OCI-LY7 (cell line): ENCODE measurements at regions not wholly inside any gene's neighbourhood (a gene's known extent, or its start where the extent isn't known, plus 50 kb on each side); places are given as distances from the start of the nearest gene placed in this dataset.

ENCODE experiments used
- BruUV-seq: library from RNA; stranded (reverse); fragments of 400-500 nt; replicated peaks from 2 replicates; lab custom pipeline; 2021; lab: Mats Ljungman, UMichigan
- CTCF ChIA-PET: fragments of 300-600 bp; sonication (Branson Sonifier 250); formaldehyde crosslinking; loops from one replicate; lab custom pipeline; 2022; ENCODE audit warnings: antibody characterized with exemption; ENCODE audit not compliant: unreplicated experiment; lab: Charles Lee
- POLR2A ChIA-PET: fragments of 300-600 bp; sonication (Branson Sonifier 250); formaldehyde crosslinking; loops from one replicate; lab custom pipeline; 2022; ENCODE audit warnings: antibody characterized with exemption; lab: Charles Lee
- DNase-seq: peaks from one replicate; pipeline ENCODE4 v3.0.0-alpha.2; 2015; ENCODE audit warnings: low spot score
- H2AFZ ChIP-seq: fragments of 200-600 bp; sonication (generic), shearing (Covaris generic); 2 replicates; pipeline ENCODE4 v1.6.1; 2014; ENCODE audit warnings: mild to moderate bottlenecking, antibody characterized with exemption, low read length, moderate library complexity
- H3K27ac ChIP-seq: fragments of 200-600 bp; sonication (generic); 2 replicates; pipeline ENCODE4 v1.5.1; 2014; ENCODE audit warnings: mixed run types, low read depth, mild to moderate bottlenecking, moderate library complexity, low read length, inconsistent platforms; ENCODE audit not compliant: poor library complexity, severe bottlenecking
- H3K36me3 ChIP-seq: fragments of 200-600 bp; sonication (generic); 2 replicates; pipeline ENCODE4 v1.6.1; 2014; ENCODE audit warnings: mild to moderate bottlenecking, antibody characterized with exemption, low read length, moderate library complexity, mixed read lengths; ENCODE audit not compliant: insufficient read depth
- H3K4me1 ChIP-seq: fragments of 200-600 bp; sonication (generic); 2 replicates; pipeline ENCODE4 v1.5.1; 2014; ENCODE audit warnings: mild to moderate bottlenecking, low read length; ENCODE audit not compliant: insufficient read depth, poor library complexity, severe bottlenecking
- H3K4me2 ChIP-seq: fragments of 200-600 bp; sonication (generic); 2 replicates; pipeline ENCODE4 v1.6.1; 2014; ENCODE audit warnings: mild to moderate bottlenecking, low read length
- H3K4me3 ChIP-seq: fragments of 200-600 bp; sonication (generic); 2 replicates; pipeline ENCODE4 v1.5.1; 2014; ENCODE audit warnings: mild to moderate bottlenecking, low read depth, low read length; ENCODE audit not compliant: poor library complexity, severe bottlenecking
- H3K79me2 ChIP-seq: fragments of 200-600 bp; sonication (generic); 2 replicates; pipeline ENCODE4 v1.6.1; 2016; ENCODE audit warnings: low read depth, mild to moderate bottlenecking, low read length, moderate library complexity, mixed read lengths; ENCODE audit not compliant: insufficient read depth
- H3K9me2 ChIP-seq: fragments of 200-600 bp; sonication (generic); 2 replicates; pipeline ENCODE4 v1.6.1; 2016; ENCODE audit warnings: mild to moderate bottlenecking, low read length, mixed read lengths; ENCODE audit not compliant: insufficient read depth
- H3K9me3 ChIP-seq: fragments of 200-600 bp; sonication (generic); 2 replicates; pipeline ENCODE4 v1.6.1; 2014; ENCODE audit warnings: mild to moderate bottlenecking, mixed run types, low read length, mixed read lengths
- H4K20me1 ChIP-seq: fragments of 200-600 bp; sonication (generic); 2 replicates; pipeline ENCODE4 v1.6.1; 2014; ENCODE audit warnings: mild to moderate bottlenecking, antibody characterized with exemption, low read length, moderate library complexity, mixed read lengths; ENCODE audit not compliant: insufficient read depth
- CTCF ChIP-seq: fragments of 200-600 bp; sonication (generic); conservative IDR thresholded peaks from 2 replicates; pipeline ENCODE4 v1.5.1; 2014; ENCODE audit warnings: mild to moderate bottlenecking, antibody characterized with exemption, low read length, moderate library complexity, mixed read lengths
- EZH2phosphoT487 ChIP-seq: fragments of 200-600 bp; sonication (generic); IDR thresholded peaks from 2 replicates; pipeline ENCODE4 v1.6.1; 2018; ENCODE audit warnings: low read depth, borderline replicate concordance, mild to moderate bottlenecking, mixed run types, antibody characterized with exemption, low read length, moderate library complexity, mixed read lengths
- intact Hi-C: fragments of 100-400 bp; cut with micrococcal nuclease; formaldehyde crosslinking; loops from one replicate; pipeline ENCODE4 v1.10.0; 2022; ENCODE audit not compliant: unreplicated experiment

- CTCF ChIA-PET = no interaction called here
Observed at GRCh38 chr7:110529175-110529574, 561.8 kb upstream of the LRRN3 start.

GRCh38 chr7:110531186-110531585 is 559.7 kb upstream of the LRRN3 start:
- TF ChIP-seq CTCF (no peak), EZH2phosphoT487 (no peak)
- Histone ChIP-seq H3K9me2 (no peaks in the 10 kb centered on the region), H3K9me3 (no peaks in the 10 kb centered on the region), H3K4me3 (no peak overlapping the region), H3K79me2 (no peaks in the 10 kb centered on the region), H3K4me1 (no peaks in the 10 kb centered on the region), H3K4me2 (no peak overlapping the region), H2AFZ (no peak overlapping the region), H3K36me3 (no peaks in the 10 kb centered on the region), H4K20me1 (no peaks in the 10 kb centered on the region), H3K27ac (no peak overlapping the region)
- no TSS peak for BruUV-seq
- POLR2A ChIA-PET = no interaction called here
- DNase-seq = no peak
- CTCF ChIA-PET = no interaction called here
- intact Hi-C loops = no loop called here

More at GRCh38 chr7:110529175-110529574, 561.8 kb upstream of the LRRN3 start:
- Histone ChIP-seq H3K27ac (no peak overlapping the region), H3K9me3 (no peaks in the 10 kb centered on the region), H3K79me2 (no peaks in the 10 kb centered on the region), H4K20me1 (no peaks in the 10 kb centered on the region), H3K4me2 (no peak overlapping the region), H3K4me1 (no peaks in the 10 kb centered on the region), H3K9me2 (no peaks in the 10 kb centered on the region), H2AFZ (no peak overlapping the region), H3K36me3 (no peaks in the 10 kb centered on the region), H3K4me3 (no peak overlapping the region)
- intact Hi-C loops = no loop called here
- POLR2A ChIA-PET = interaction anchor here (0.7 kb wide), 1 partner anchor 43 kb away, joined by 3 read pairs; no protein-coding TSS in a partner anchor
- no peak for DNase-seq
- BruUV-seq = no TSS peak
- TF ChIP-seq EZH2phosphoT487 = no peak
- TF ChIP-seq CTCF = no peak

- CTCF ChIA-PET = no interaction called here
- no peaks in the 10 kb centered on the region for H3K36me3 ChIP-seq
- H3K9me3 ChIP-seq = no peaks in the 10 kb centered on the region
- no peak overlapping the region for H3K4me2 ChIP-seq
- no peaks in the 10 kb centered on the region for H3K79me2 ChIP-seq
- POLR2A ChIA-PET = no interaction called here
- no TSS peak for BruUV-seq
- no peak overlapping the region for H3K27ac ChIP-seq
- no peak for TF ChIP-seq CTCF
- TF ChIP-seq EZH2phosphoT487 = no peak
- no peak overlapping the region for H3K4me3 ChIP-seq
- no peaks in the 10 kb centered on the region for H3K4me1 ChIP-seq
- no peaks in the 10 kb centered on the region for H3K9me2 ChIP-seq
- H4K20me1 ChIP-seq = no peaks in the 10 kb centered on the region
- intact Hi-C loops = no loop called here
- no peak overlapping the region for H2AFZ ChIP-seq
- no peak for DNase-seq
Observed at GRCh38 chr7:110534241-110534931, 556.5 kb upstream of the LRRN3 start.
